ENCODE measurements at regions not wholly inside any gene's neighbourhood (a gene's known extent, or its start where the extent isn't known, plus 50 kb on each side); places are given as distances from the start of the nearest gene placed in this dataset.

- H3K36me3 ChIP-seq: no peaks in the 10 kb centered on the region
- no peaks in the 10 kb centered on the region for H3K4me1 ChIP-seq
- no peak overlapping the region for H3K4me3 ChIP-seq
- no peaks in the 10 kb centered on the region for H3K9me3 ChIP-seq
- intact Hi-C loops (cut with DNase I): no loop called here
- no peaks in the 10 kb centered on the region for H3K27me3 ChIP-seq
- DNase-seq (ENCODE audit: low spot score in 2 of 2): no peak
- TF ChIP-seq, protein P1, sequence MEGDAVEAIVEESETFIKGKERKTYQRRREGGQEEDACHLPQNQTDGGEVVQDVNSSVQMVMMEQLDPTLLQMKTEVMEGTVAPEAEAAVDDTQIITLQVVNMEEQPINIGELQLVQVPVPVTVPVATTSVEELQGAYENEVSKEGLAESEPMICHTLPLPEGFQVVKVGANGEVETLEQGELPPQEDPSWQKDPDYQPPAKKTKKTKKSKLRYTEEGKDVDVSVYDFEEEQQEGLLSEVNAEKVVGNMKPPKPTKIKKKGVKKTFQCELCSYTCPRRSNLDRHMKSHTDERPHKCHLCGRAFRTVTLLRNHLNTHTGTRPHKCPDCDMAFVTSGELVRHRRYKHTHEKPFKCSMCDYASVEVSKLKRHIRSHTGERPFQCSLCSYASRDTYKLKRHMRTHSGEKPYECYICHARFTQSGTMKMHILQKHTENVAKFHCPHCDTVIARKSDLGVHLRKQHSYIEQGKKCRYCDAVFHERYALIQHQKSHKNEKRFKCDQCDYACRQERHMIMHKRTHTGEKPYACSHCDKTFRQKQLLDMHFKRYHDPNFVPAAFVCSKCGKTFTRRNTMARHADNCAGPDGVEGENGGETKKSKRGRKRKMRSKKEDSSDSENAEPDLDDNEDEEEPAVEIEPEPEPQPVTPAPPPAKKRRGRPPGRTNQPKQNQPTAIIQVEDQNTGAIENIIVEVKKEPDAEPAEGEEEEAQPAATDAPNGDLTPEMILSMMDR (IDR thresholded peaks at IDR 0.05): no peak
- H3K27ac ChIP-seq: no peak overlapping the region
Measured at GRCh38 chr2:158740127-158740526, 55.0 kb upstream of the DAPL1 start.

GRCh38 chr2:158740621-158741020, 54.5 kb upstream of the DAPL1 start:
- intact Hi-C loops (cut with DNase I): no loop called here
- no peak overlapping the region for H3K27ac ChIP-seq
- no peaks in the 10 kb centered on the region for H3K36me3 ChIP-seq
- no peak overlapping the region for H3K4me3 ChIP-seq
- no peaks in the 10 kb centered on the region for H3K27me3 ChIP-seq
- TF ChIP-seq, protein P1 (IDR thresholded peaks at IDR 0.05): no peak
- no peaks in the 10 kb centered on the region for H3K4me1 ChIP-seq
- DNase-seq (ENCODE audit: low spot score in 2 of 2): no peak
- no peaks in the 10 kb centered on the region for H3K9me3 ChIP-seq

DNA sequence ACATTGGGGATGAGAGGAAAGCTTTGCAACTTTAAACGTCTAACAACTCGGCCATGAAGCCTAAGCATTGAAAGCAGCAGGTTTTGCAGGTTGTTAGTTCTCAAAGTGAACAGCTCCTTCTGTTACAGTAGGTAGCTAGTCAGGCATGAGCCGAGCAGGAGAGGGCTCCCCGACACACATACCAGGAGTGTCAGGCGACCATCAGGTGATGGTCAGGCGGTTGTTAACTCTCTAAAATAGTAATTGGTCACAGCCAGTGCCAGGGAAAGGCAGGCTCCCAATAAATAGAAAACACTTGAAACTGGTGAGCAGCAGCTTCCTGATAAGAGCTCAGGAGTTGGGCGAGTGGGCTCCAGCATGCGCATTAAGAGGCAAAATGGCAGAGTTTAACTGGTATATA, 53.5 kb upstream of the DAPL1 start:
- intact Hi-C loops (cut with DNase I): no loop called here
- H3K27ac ChIP-seq: no peak overlapping the region
- DNase-seq (ENCODE audit: low spot score in 2 of 2): no peak

GRCh38 chr2:158742536-158742935, 52.6 kb upstream of the DAPL1 start:
- no peaks in the 10 kb centered on the region for H3K4me1 ChIP-seq
- H3K27me3 ChIP-seq: no peaks in the 10 kb centered on the region
- intact Hi-C loops (cut with DNase I): no loop called here
- no peak overlapping the region for H3K4me3 ChIP-seq
- H3K27ac ChIP-seq: no peak overlapping the region
- no peak for DNase-seq (ENCODE audit: low spot score in 2 of 2)
- no peaks in the 10 kb centered on the region for H3K9me3 ChIP-seq
- TF ChIP-seq, protein P1 (IDR thresholded peaks at IDR 0.05): no peak
- no peaks in the 10 kb centered on the region for H3K36me3 ChIP-seq

More for the DNA sequence above, 53.5 kb upstream of the DAPL1 start:
- Histone ChIP-seq H3K9me3 (no peaks in the 10 kb centered on the region), H3K27me3 (no peaks in the 10 kb centered on the region), H3K36me3 (no peaks in the 10 kb centered on the region), H3K4me3 (no peak overlapping the region), H3K4me1 (no peaks in the 10 kb centered on the region)
- TF ChIP-seq, protein P1 (IDR thresholded peaks at IDR 0.05): no peak

GRCh38 chr2:158743466-158743865, 51.7 kb upstream of the DAPL1 start:
- TF ChIP-seq, protein P1 (IDR thresholded peaks at IDR 0.05): no peak
- no peaks in the 10 kb centered on the region for H3K27me3 ChIP-seq
- no peaks in the 10 kb centered on the region for H3K9me3 ChIP-seq
- intact Hi-C loops (cut with DNase I): no loop called here
- no peaks in the 10 kb centered on the region for H3K36me3 ChIP-seq
- H3K27ac ChIP-seq: no peak overlapping the region
- no peaks in the 10 kb centered on the region for H3K4me1 ChIP-seq
- DNase-seq (ENCODE audit: low spot score in 2 of 2): no peak
- no peak overlapping the region for H3K4me3 ChIP-seq

GRCh38 chr2:158743879-158744278, 51.2 kb upstream of the DAPL1 start:
- Histone ChIP-seq H3K4me1 (no peaks in the 10 kb centered on the region), H3K36me3 (no peaks in the 10 kb centered on the region), H3K27me3 (no peaks in the 10 kb centered on the region), H3K4me3 (no peak overlapping the region), H3K9me3 (no peaks in the 10 kb centered on the region), H3K27ac (no peak overlapping the region)
- TF ChIP-seq, protein P1 (IDR thresholded peaks at IDR 0.05): no peak
- intact Hi-C loops (cut with DNase I): no loop called here
- DNase-seq (ENCODE audit: low spot score in 2 of 2): no peak
